Tibial nerve (tissue), 3 donors: ENCODE measurements at regions not wholly inside any gene's neighbourhood (a gene's known extent, or its start where the extent isn't known, plus 50 kb on each side); places are given as distances from the start of the nearest gene placed in this dataset.

Experiments used
- POLR2A ChIP-seq, 2 donors: fragments of 450-650 bp; IDR thresholded peaks; one replicate each; pipeline ENCODE4 v1.6.1; 2017; ENCODE audit warnings: antibody characterized with exemption in 2 of 2, mild to moderate bottlenecking in 2 of 2, moderate library complexity in 2 of 2
- TF ChIP-seq, protein P1 (sequence below), 5 experiments: fragments of 200-600 bp in 3 of 5; fragments of 450-650 bp in 2 of 5; sonication (generic) in 3 of 5; IDR thresholded peaks; one replicate each; pipeline ENCODE4 v1.5.1; 2016 to 2019; ENCODE audit warnings: antibody characterized with exemption in 5 of 5, mild to moderate bottlenecking in 3 of 5, moderate library complexity in 2 of 5

DNA sequence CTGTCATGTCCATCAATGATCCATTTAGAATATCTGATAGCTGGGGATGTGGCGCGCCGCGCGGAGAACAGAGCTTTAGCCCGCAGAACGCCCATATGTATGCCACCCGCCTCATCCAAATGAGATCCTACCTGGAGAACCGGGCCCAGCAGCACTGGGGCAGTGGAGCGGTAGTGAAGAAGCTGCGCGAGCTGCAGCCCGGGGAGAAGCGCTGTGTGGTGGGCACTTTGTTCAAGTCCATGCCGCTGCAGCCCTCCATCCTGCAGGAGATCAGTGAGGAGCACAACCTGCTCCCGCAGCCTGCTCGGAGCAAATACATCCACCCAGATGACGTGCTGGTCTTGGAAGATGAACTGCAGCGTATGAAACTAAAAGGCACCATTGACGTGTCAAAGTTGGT is 313.7 kb downstream of the NR2F1-AS1 start:
- TF ChIP-seq, protein P1, sequence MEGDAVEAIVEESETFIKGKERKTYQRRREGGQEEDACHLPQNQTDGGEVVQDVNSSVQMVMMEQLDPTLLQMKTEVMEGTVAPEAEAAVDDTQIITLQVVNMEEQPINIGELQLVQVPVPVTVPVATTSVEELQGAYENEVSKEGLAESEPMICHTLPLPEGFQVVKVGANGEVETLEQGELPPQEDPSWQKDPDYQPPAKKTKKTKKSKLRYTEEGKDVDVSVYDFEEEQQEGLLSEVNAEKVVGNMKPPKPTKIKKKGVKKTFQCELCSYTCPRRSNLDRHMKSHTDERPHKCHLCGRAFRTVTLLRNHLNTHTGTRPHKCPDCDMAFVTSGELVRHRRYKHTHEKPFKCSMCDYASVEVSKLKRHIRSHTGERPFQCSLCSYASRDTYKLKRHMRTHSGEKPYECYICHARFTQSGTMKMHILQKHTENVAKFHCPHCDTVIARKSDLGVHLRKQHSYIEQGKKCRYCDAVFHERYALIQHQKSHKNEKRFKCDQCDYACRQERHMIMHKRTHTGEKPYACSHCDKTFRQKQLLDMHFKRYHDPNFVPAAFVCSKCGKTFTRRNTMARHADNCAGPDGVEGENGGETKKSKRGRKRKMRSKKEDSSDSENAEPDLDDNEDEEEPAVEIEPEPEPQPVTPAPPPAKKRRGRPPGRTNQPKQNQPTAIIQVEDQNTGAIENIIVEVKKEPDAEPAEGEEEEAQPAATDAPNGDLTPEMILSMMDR (IDR thresholded peaks at IDR 0.05), result no peak
- TF ChIP-seq POLR2A (IDR thresholded peaks at IDR 0.05), result no peak
